Stimulated activated CD8-positive, alpha-beta memory T cell treated with anti-CD3 and anti-CD28 coated beads, Interleukin-7, amount 100 ng/mL, for 4 hours (primary cell): ENCODE measurements at regions not wholly inside any gene's neighbourhood (a gene's known extent, or its start where the extent isn't known, plus 50 kb on each side); places are given as distances from the start of the nearest gene placed in this dataset.
"Not testable (repeated sequence)": the region's sequence is repeated elsewhere in the genome, so short reads cannot be mapped to it uniquely, and the experiment has no call there.

ENCODE experiments used
- DNase-seq, 2 donors: peaks; one replicate each; pipeline ENCODE4 v3.0.0-alpha.2; 2020; ENCODE audit warnings: low read depth in 2 of 2

- no peak for DNase-seq
Observed at GRCh38 chr4:66930206-66930605, 615.1 kb downstream of the CENPC start.

- no peak for DNase-seq
Observed at GRCh38 chr4:66929748-66930147, 615.6 kb downstream of the CENPC start.

DNA sequence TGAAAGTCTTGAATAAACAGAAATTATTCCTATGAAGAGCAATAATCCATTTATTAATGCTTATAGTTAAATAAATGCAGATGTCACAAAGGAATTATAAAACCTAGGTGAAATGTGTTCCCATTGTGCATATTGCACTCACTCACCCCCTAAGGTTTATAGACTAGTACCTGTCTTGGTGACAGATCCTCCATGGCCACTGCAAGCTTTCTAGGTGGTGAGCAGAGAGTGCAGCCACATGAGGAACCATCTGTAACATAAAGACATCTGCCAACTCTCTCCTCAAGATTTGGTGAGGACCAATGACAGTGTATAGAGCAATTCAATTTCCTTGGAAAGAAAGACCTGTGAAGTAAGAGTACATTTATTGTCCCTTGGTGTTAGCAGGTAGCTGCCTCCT, 616.4 kb downstream of the CENPC start:
- not testable (repeated sequence) for DNase-seq

DNA sequence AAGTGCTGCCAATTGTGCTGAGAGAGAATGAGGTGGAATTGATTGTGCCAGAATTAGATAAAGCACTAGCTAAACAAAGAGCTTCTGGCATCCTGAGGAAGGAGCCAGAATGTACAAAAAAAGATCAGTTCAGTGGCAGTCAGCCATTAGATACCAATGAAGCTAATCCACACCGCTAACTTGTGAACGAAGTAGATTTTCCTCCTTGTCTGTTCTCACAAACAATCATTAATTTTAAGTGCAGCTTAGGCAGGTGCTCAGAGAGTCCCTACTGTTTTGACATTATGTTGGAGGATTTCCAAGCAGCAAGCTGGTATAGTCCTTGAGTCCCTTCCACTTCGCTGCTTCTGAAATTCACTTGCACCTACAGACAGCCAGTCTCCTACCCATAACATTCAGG, 617.4 kb downstream of the CENPC start:
- no peak for DNase-seq

GRCh38 chr4:66926687-66927086, 618.6 kb downstream of the CENPC start:
- no peak for DNase-seq

DNA sequence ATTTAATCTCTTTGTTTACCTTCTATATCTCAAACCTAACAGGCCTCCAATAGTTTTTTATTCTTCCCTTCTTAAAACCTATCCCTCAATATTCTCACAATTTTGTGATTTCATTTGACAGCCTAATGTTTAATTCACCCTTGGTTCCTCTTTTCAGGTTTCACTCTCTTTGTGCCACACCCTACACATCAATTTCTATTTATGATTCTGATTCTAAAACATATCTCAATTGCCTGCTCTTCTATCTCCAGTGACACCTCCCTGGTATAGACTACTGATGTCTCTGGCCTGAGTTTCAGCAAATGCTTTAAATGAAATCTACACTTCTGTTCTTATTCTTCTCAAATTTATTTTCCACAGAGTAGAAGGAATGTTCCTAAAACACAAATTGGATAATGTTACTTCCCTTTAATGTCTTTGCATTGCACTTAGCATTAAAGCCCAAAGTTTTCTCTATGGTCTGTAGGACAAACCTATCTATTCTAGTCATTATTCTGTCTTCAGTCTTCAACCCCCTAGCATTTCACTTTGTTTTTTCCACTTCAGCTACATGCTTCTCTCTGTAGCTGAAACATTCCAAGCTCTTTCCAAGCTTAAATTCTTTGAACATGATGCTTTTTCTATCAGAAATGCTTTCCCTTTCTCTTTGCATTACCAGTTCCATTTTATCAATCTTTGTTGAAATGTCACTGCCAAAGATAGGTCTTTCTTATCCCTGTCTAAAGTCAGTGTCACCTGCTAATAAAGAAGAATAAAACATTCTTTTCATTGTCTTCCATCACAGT, 622.0 kb downstream of the CENPC start:
- DNase-seq, result no peak

- DNase-seq, result no peak
Observed at GRCh38 chr4:66921433-66921832, 623.9 kb downstream of the CENPC start.

DNA sequence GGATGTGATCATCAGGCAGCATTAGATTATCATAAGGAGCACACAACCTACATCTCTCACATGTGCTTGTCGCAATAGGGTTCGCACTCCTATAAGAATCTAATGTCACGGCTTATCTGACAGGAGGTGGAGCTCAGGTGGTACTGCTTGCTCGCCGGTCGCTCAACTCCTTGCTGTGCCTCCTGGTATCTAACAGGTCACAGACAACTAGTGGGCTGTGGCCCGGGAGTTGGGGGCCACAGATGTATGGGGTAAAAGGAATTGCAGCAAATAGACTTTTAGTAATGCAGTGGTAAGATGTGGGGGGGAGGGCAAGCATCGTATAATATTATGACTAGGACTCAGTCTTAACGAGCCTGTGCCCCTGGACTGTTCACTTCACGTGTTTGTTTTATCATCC, 624.8 kb downstream of the CENPC start:
- DNase-seq, result no peak

DNA sequence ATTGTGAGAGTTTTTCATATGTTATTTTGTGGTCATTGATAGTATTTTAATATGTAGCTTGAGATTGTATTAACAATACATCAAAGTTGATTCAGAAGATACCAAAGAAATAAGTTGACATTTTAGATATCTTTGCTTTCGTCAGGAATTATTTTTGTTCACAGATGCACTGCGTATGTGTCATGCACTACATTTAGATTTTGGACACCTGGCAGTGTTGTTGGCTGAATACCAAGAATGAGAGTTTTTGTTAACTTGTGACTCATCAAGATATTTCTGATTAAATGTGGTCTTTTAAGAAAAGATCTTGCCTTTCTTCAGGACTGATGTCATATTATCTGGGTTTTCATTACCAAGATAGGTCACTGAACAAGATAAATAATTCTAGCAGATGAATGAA, 633.4 kb downstream of the CENPC start:
- DNase-seq, result no peak

- DNase-seq, result no peak
Observed at GRCh38 chr4:66906314-66906713, 639.0 kb downstream of the CENPC start.

DNA sequence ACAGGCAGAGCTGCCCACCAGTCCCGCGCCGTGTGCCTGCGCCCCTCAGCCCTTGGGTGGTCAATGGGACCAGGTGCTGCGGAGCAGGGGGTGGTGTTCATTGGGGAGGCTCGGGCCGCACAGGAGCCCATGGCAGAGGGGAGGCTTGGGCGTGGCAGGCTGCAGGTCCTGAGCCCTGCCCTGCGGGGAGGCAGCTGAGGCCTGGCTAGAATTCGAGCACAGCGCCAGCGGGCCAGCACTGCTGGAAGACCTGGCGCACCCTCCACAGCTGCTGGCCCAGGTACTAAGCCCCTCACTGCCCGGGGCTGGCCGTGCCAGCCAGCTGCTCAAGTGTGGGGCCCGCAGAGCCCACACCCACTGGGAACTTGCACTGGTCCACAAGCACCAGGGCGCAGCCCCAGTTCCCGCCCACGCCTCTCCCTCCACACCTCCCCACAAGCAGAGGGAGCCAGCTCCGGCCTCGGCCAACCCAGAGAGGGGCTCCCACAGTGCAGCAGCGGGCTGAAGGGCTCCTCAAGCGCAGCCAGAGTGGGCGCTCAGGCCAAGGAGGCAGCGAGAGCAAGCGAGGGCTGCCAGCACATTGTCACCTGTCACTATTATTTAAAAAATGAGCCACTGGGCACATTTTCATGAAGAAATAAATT, 645.8 kb downstream of the CENPC start:
- DNase-seq, result no peak

DNA sequence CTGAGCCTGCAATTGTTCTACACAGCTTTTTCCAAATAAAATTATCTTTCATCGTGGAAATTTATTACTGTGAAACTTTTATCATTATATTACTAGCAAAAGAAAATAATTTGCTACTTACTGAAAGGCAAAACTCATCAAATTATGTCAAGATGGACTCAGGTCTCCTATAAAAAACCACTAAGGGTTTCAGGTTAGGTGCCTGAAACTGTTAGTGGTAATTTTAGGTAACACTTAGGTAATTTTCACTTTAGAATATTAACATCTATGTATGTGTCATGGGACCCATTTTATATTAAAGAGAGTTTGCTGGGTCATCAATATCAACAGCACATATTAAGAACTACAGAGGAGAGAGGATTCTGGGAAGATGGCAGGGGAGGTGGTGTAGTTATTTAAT, 651.5 kb downstream of the CENPC start:
- no peak for DNase-seq

DNA sequence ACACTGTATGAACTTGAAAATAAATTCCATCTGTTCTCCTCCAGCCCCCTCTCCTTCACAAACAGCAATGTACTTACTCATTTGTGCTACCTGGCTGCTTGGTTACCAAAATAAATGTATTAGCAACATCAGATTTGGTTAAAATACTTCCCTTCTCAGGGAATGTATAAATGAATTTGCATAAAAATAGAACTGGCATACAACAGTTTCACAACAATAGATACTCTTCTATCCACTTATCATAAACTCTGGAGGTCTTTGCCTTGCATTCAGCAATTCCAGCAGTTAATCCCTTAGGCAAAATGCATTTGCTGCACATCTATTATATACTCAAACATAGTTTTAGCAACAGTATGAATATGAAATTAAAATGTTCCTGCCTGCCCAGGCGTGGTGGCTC, 658.2 kb downstream of the CENPC start:
- DNase-seq, result no peak

DNA sequence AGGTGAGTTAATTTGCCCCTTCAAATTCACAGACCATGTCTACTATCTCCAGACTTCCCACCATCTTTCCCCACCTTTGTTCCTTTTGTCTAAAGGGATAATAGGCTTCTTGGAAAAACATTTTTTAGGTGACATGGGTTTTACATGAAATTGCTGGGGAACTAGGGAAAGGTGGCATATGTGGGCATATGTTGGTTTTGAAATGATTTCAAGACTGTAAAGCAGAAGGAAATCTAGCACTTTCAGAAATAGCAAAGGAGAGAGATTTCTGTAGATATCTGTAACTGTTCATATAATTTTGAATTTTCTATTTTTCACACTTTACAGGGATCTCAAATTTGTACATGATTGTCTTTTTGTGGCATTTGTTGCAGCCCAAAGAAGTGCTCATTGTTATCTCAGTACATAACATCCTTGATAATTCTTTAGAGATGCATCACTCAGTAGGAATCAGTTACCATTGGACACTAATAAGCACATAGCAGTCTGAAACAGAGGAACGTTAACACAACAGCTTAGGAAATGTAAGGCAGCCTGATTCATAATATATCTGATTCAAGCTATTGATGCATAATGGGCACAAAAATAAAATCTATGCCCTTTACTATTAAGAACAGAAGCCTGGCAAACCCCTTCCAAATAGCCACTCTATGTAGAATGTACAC, 659.7 kb downstream of the CENPC start:
- DNase-seq, result no peak

DNA sequence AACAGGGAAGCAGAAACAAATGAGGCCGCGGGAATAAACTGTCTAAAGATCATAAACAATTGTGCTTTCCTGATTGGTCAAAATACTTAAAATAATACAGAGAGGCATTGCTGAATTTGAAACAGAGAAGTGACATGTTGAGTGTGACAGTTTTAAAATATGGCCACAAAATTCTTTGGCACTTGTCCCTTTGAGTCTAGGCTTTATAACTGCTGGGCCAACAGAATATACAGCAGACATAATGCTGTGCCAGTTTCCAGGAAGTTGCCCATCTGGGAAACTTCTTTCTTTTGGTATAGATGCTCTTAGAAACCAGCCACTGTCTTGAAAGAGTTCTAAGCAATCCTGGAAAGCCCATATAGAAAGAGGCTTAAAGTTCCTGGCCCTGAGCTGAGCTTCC, 668.4 kb downstream of the CENPC start:
- no peak for DNase-seq

- no peak for DNase-seq
Observed at GRCh38 chr4:66872661-66873060, 672.6 kb downstream of the CENPC start.

- no peak for DNase-seq
Observed at GRCh38 chr4:66863481-66863880, 681.8 kb downstream of the CENPC start.

GRCh38 chr4:66855956-66856355, 689.3 kb downstream of the CENPC start:
- DNase-seq, result no peak

- DNase-seq, result no peak
Observed at GRCh38 chr4:66853845-66854244, 691.5 kb downstream of the CENPC start.

GRCh38 chr4:66852843-66853242, 692.5 kb downstream of the CENPC start:
- no peak for DNase-seq

DNA sequence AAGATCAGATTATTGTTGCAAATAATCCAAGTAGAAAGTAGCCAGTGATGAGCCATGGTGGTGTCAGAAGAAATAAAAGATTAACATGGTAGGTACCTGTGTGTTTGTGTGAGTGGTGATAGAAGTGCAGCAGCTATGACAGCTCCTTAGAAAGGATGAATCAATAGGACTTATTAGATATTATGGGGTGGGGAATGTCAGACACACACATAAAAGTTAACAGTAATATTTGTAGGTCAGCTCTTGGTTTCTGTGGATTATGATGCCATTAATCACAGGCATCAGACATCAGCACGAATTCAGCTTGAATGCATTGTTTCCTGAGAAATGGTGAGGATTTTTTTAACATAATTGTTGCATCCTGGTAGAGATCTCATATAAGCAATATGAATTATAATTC, 695.7 kb downstream of the CENPC start:
- DNase-seq, result no peak

GRCh38 chr4:66842724-66843088, 702.6 kb downstream of the CENPC start:
- DNase-seq, result no peak
